ENCODE measurements at regions not wholly inside any gene's neighbourhood (a gene's known extent, or its start where the extent isn't known, plus 50 kb on each side); places are given as distances from the start of the nearest gene placed in this dataset.

- no peak for TF ChIP-seq ZNF462 (CRISPR knock-in tag; IDR thresholded peaks at IDR 0.05)
- no peak for TF ChIP-seq NANOG (IDR thresholded peaks at IDR 0.05; ENCODE audit: borderline replicate concordance)
Measured at GRCh38 chr1:5571438-5571837, 420.8 kb downstream of the NPHP4 start (continued).

GRCh38 chr1:5570931-5571330 lies 421.3 kb downstream of the NPHP4 start:
- no peak overlapping the region for H3K27ac Mint-ChIP-seq
- no peaks in the 10 kb centered on the region for H4K20me1 ChIP-seq (replicated peaks; ENCODE audit: insufficient read depth)
- no peaks in the 10 kb centered on the region; the same call in 2 of the 3 replicates for H3K4me1 Mint-ChIP-seq
- peaks cover 32% of the 10 kb centered on the region for H3K9me3 Mint-ChIP-seq
- no peaks in the 10 kb centered on the region for H3F3A ChIP-seq (replicated peaks; ENCODE audit: low read depth)
- no peak overlapping the region for H2AFZ ChIP-seq
- DNase-seq (ENCODE audit: low spot score) (no peak), ATAC-seq (no peak)
- no peaks in the 10 kb centered on the region for H3K79me2 ChIP-seq (replicated peaks; ENCODE audit: insufficient read depth)
- H3K4me1 ChIP-seq (ENCODE audit: insufficient read depth): no peaks in the 10 kb centered on the region
- no peaks in the 10 kb centered on the region for H3K9me2 ChIP-seq (ENCODE audit: insufficient read depth)
- H3K36me3 ChIP-seq (ENCODE audit: insufficient read depth): no peaks in the 10 kb centered on the region
- peaks cover 2% of the 10 kb centered on the region for H3K27me3 Mint-ChIP-seq (ENCODE audit: insufficient read depth, low read depth, poor library complexity)
- no peaks in the 10 kb centered on the region; the same call in 2 of the 3 replicates for H3K36me3 Mint-ChIP-seq (ENCODE audit: low read depth)
- H3K4me2 ChIP-seq: no peak overlapping the region
- no peak overlapping the region for H3K27ac ChIP-seq (ENCODE audit: low read depth)
- H3K4me3 Mint-ChIP-seq: no peak overlapping the region
- no peak overlapping the region for H3K4me3 ChIP-seq
- no peaks in the 10 kb centered on the region for H3K27me3 ChIP-seq (ENCODE audit: insufficient read depth)
- TF ChIP-seq REST (IDR thresholded peaks at IDR 0.05; ENCODE audit: unreplicated experiment): no peak
- no peak for TF ChIP-seq CTCF (conservative IDR thresholded peaks at IDR 0.05; ENCODE audit: low read depth in 2 of 2)
- TF ChIP-seq ETS1 (IDR thresholded peaks at IDR 0.05): no peak
- TF ChIP-seq CREB1 (CRISPR knock-in tag; IDR thresholded peaks at IDR 0.05; ENCODE audit: low read depth): no peak
